ENCODE measurements at regions not wholly inside any gene's neighbourhood (a gene's known extent, or its start where the extent isn't known, plus 50 kb on each side); places are given as distances from the start of the nearest gene placed in this dataset.
"Not testable (repeated sequence)": the region's sequence is repeated elsewhere in the genome, so short reads cannot be mapped to it uniquely, and the experiment has no call there.

- Histone ChIP-seq H3K9me3 (ENCODE audit: insufficient read depth, low read length) (no peaks in the 10 kb centered on the region), H3K9me2 (replicated peaks; ENCODE audit: insufficient read depth, low read length) (no peaks in the 10 kb centered on the region), H3K4me2 (ENCODE audit: low read depth, low read length, poor library complexity, severe bottlenecking) (no peak overlapping the region), H3K79me2 (ENCODE audit: insufficient read depth, low read length) (no peaks in the 10 kb centered on the region), H4K20me1 (ENCODE audit: low read depth, low read length) (no peaks in the 10 kb centered on the region), H3K4me3 (ENCODE audit: insufficient read depth, low read length, poor library complexity, severe bottlenecking) (no peak overlapping the region), H3K36me3 (ENCODE audit: low read length) (no peaks in the 10 kb centered on the region), H2AFZ (ENCODE audit: low read depth, low read length, severe bottlenecking) (no peak overlapping the region), H3F3A (ENCODE audit: insufficient read depth) (no peaks in the 10 kb centered on the region), H3K27me3 (ENCODE audit: low read length) (no peaks in the 10 kb centered on the region), H3K9ac (ENCODE audit: low read length) (no peak overlapping the region), H3K27ac (ENCODE audit: low read depth, low read length) (no peak overlapping the region)
- TF ChIP-seq EZH2phosphoT487 (conservative IDR thresholded peaks at IDR 0.05; ENCODE audit: low read length) (no peak), CTCF (IDR thresholded peaks at IDR 0.05; ENCODE audit: insufficient read depth, low read length, poor library complexity, severe bottlenecking) (no peak)
Observed at GRCh38 chr16:79986352-79986751, 385.8 kb upstream of the MAF start.

DNA sequence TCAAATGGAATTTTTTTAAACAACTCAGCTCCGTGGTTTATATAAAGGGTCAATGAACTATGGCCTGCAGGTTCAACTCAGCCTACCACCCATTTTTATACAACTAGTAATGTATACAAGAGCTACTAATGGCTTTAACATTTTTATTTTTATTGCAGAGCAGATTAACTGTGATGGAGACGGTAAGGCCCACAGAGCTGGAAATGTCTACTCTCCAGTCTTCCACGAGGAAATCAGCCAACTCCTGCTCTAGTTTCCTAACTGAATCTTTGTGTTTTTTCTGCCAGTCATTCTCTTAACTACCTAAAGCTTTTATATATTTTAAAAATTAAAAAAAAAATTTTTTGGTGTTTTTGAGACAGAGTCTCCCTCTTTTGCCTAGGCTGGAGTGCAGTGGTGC lies 385.1 kb upstream of the MAF start:
- H2AFZ ChIP-seq (ENCODE audit: low read depth, low read length, severe bottlenecking), result no peak overlapping the region
- H3K27me3 ChIP-seq (ENCODE audit: low read length), result no peaks in the 10 kb centered on the region
- H3K4me2 ChIP-seq (ENCODE audit: low read depth, low read length, poor library complexity, severe bottlenecking), result no peak overlapping the region
- no peaks in the 10 kb centered on the region for H3K9me2 ChIP-seq (replicated peaks; ENCODE audit: insufficient read depth, low read length)
- H3K27ac ChIP-seq (ENCODE audit: low read depth, low read length), result no peak overlapping the region
- H3K9ac ChIP-seq (ENCODE audit: low read length), result no peak overlapping the region
- no peaks in the 10 kb centered on the region for H4K20me1 ChIP-seq (ENCODE audit: low read depth, low read length)
- no peak overlapping the region for H3K4me3 ChIP-seq (ENCODE audit: insufficient read depth, low read length, poor library complexity, severe bottlenecking)
- TF ChIP-seq CTCF (IDR thresholded peaks at IDR 0.05; ENCODE audit: insufficient read depth, low read length, poor library complexity, severe bottlenecking) (no peak), EZH2phosphoT487 (conservative IDR thresholded peaks at IDR 0.05; ENCODE audit: low read length) (no peak)
- no peaks in the 10 kb centered on the region for H3F3A ChIP-seq (ENCODE audit: insufficient read depth)
- H3K36me3 ChIP-seq (ENCODE audit: low read length), result no peaks in the 10 kb centered on the region
- no peaks in the 10 kb centered on the region for H3K9me3 ChIP-seq (ENCODE audit: insufficient read depth, low read length)
- H3K79me2 ChIP-seq (ENCODE audit: insufficient read depth, low read length), result no peaks in the 10 kb centered on the region

DNA sequence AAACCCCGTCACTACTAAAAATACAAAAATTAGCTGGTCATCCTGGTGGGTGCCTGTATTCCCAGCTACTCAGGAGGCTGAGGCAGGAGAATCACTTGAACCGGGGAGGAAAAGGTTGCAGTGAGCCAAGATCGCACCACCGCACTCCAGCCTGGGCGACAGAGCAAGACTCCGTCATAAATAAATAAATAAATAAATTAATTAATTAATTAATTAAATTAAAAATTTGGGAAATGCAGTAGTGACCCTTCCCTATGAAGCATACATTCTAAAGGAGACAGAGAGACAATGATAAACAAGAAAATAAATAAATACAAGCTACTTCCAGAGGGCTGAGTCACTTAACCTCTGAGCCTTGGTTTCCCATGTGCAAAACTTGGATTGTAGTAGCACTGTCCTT lies 383.6 kb upstream of the MAF start:
- not testable (repeated sequence) for H3K36me3 ChIP-seq (ENCODE audit: low read length); H2AFZ ChIP-seq (ENCODE audit: low read depth, low read length, severe bottlenecking); H3K9me2 ChIP-seq (replicated peaks; ENCODE audit: insufficient read depth, low read length); H3K4me3 ChIP-seq (ENCODE audit: insufficient read depth, low read length, poor library complexity, severe bottlenecking); H4K20me1 ChIP-seq (ENCODE audit: low read depth, low read length); H3F3A ChIP-seq (ENCODE audit: insufficient read depth); H3K79me2 ChIP-seq (ENCODE audit: insufficient read depth, low read length); H3K27me3 ChIP-seq (ENCODE audit: low read length); H3K27ac ChIP-seq (ENCODE audit: low read depth, low read length); H3K4me2 ChIP-seq (ENCODE audit: low read depth, low read length, poor library complexity, severe bottlenecking); H3K9me3 ChIP-seq (ENCODE audit: insufficient read depth, low read length); H3K9ac ChIP-seq (ENCODE audit: low read length)

DNA sequence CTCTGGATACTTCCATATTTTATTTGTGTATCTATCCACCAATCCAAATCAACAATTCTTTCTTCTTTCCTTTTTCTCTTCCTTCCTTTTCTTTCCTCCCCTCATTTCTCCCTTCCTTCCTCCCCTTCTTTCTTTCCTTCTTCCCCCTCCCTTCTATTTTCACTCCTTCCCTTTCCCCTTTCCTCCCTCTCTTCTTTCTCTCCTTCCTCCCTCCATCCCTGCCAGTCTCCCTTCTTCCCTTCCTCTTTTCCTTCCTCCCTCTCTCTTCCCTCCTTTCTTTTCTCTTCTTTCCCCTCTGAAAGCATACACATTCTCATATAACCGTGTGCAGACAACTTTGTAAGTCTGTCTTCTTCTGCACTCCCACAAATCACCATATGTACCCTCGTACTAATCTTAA lies 382.3 kb upstream of the MAF start:
- Histone ChIP-seq H3K9me2 (replicated peaks; ENCODE audit: insufficient read depth, low read length) (no peaks in the 10 kb centered on the region), H3K9me3 (ENCODE audit: insufficient read depth, low read length) (no peaks in the 10 kb centered on the region), H3K4me2 (ENCODE audit: low read depth, low read length, poor library complexity, severe bottlenecking) (no peak overlapping the region), H2AFZ (ENCODE audit: low read depth, low read length, severe bottlenecking) (no peak overlapping the region), H3F3A (ENCODE audit: insufficient read depth) (no peaks in the 10 kb centered on the region), H3K9ac (ENCODE audit: low read length) (no peak overlapping the region), H3K36me3 (ENCODE audit: low read length) (no peaks in the 10 kb centered on the region), H3K27ac (ENCODE audit: low read depth, low read length) (no peak overlapping the region), H4K20me1 (ENCODE audit: low read depth, low read length) (no peaks in the 10 kb centered on the region), H3K4me3 (ENCODE audit: insufficient read depth, low read length, poor library complexity, severe bottlenecking) (no peak overlapping the region), H3K27me3 (ENCODE audit: low read length) (no peaks in the 10 kb centered on the region), H3K79me2 (ENCODE audit: insufficient read depth, low read length) (no peaks in the 10 kb centered on the region)
- TF ChIP-seq CTCF (IDR thresholded peaks at IDR 0.05; ENCODE audit: insufficient read depth, low read length, poor library complexity, severe bottlenecking) (no peak), EZH2phosphoT487 (conservative IDR thresholded peaks at IDR 0.05; ENCODE audit: low read length) (no peak)

Data from SU-DHL-6 (cell line).